HG03095 (cell line): ENCODE measurements at regions not wholly inside any gene's neighbourhood (a gene's known extent, or its start where the extent isn't known, plus 50 kb on each side); places are given as distances from the start of the nearest gene placed in this dataset.

Source experiments
- ATAC-seq: cut with Tn5 transposase; IDR thresholded peaks from one replicate; pipeline ENCODE4 v1.9.1; 2021; ENCODE audit warnings: moderate library complexity; ENCODE audit not compliant: unreplicated experiment

GRCh38 chr20:6499566-6499965 is 267.9 kb upstream of the BMP2 start:
- no peak for ATAC-seq

- ATAC-seq: no peak
These were observed 270.6 kb upstream of the BMP2 start for GRCh38 chr20:6496874-6497273.

- no peak for ATAC-seq
These were observed 271.6 kb upstream of the BMP2 start for GRCh38 chr20:6495907-6496306.

GRCh38 chr20:6492271-6493055 is 275.0 kb upstream of the BMP2 start:
- ATAC-seq: no peak

GRCh38 chr20:6490849-6491248 is 276.6 kb upstream of the BMP2 start:
- no peak for ATAC-seq

GRCh38 chr20:6489361-6490171 is 277.9 kb upstream of the BMP2 start:
- no peak for ATAC-seq

GRCh38 chr20:6485351-6485750 is 282.1 kb upstream of the BMP2 start:
- ATAC-seq: no peak

GRCh38 chr20:6483727-6484126 is 283.8 kb upstream of the BMP2 start:
- no peak for ATAC-seq

- ATAC-seq: no peak
These were observed 285.0 kb upstream of the BMP2 start for GRCh38 chr20:6482486-6482885.

- ATAC-seq: no peak
These were observed 286.9 kb upstream of the BMP2 start for GRCh38 chr20:6480328-6481200.

GRCh38 chr20:6473197-6473596 is 294.3 kb upstream of the BMP2 start:
- ATAC-seq: no peak

GRCh38 chr20:6471871-6472270 is 295.6 kb upstream of the BMP2 start:
- no peak for ATAC-seq

- ATAC-seq: no peak
These were observed 296.3 kb upstream of the BMP2 start for GRCh38 chr20:6471110-6471647.

GRCh38 chr20:6469695-6470094 is 297.8 kb upstream of the BMP2 start:
- ATAC-seq: no peak

- no peak for ATAC-seq
These were observed 298.9 kb upstream of the BMP2 start for GRCh38 chr20:6468423-6469116.

- ATAC-seq: no peak
These were observed 299.9 kb upstream of the BMP2 start for GRCh38 chr20:6467562-6467961.

GRCh38 chr20:6466075-6466810 is 301.2 kb upstream of the BMP2 start:
- ATAC-seq: no peak

- ATAC-seq: no peak
These were observed 316.6 kb upstream of the BMP2 start for GRCh38 chr20:6450841-6451240.

- no peak for ATAC-seq
These were observed 317.6 kb upstream of the FERMT1 start for GRCh38 chr20:6440443-6440799.
